Activated naive CD8-positive, alpha-beta T cell (primary cell): ENCODE measurements at regions not wholly inside any gene's neighbourhood (a gene's known extent, or its start where the extent isn't known, plus 50 kb on each side); places are given as distances from the start of the nearest gene placed in this dataset.
"Not testable (repeated sequence)": the region's sequence is repeated elsewhere in the genome, so short reads cannot be mapped to it uniquely, and the experiment has no call there.

ENCODE experiments used
- H3K27ac Mint-ChIP-seq: one replicate; pipeline ENCODE4 v1.8.0; 2021; ENCODE audit warnings: mixed read lengths
- H3K27me3 Mint-ChIP-seq: one replicate; pipeline ENCODE4 v1.8.0; 2021; ENCODE audit warnings: mixed read lengths
- H3K36me3 Mint-ChIP-seq: one replicate; pipeline ENCODE4 v1.8.0; 2021; ENCODE audit warnings: mixed read lengths
- H3K4me1 Mint-ChIP-seq: one replicate; pipeline ENCODE4 v1.8.0; 2021; ENCODE audit warnings: low read depth, mixed read lengths
- H3K4me3 Mint-ChIP-seq: one replicate; pipeline ENCODE4 v1.8.0; 2021; ENCODE audit warnings: mild to moderate bottlenecking, mixed read lengths
- H3K9me3 Mint-ChIP-seq: one replicate; pipeline ENCODE4 v1.8.0; 2021; ENCODE audit warnings: low read depth, mixed read lengths

GRCh38 chr1:232149287-232150201 lies 480.4 kb downstream of the SIPA1L2 start:
- Mint-ChIP-seq H3K36me3 (no peaks in the 10 kb centered on the region), H3K9me3 (no peaks in the 10 kb centered on the region), H3K27me3 (peaks cover 3% of the 10 kb centered on the region), H3K27ac (no peak overlapping the region), H3K4me1 (no peaks in the 10 kb centered on the region), H3K4me3 (no peak overlapping the region)

DNA sequence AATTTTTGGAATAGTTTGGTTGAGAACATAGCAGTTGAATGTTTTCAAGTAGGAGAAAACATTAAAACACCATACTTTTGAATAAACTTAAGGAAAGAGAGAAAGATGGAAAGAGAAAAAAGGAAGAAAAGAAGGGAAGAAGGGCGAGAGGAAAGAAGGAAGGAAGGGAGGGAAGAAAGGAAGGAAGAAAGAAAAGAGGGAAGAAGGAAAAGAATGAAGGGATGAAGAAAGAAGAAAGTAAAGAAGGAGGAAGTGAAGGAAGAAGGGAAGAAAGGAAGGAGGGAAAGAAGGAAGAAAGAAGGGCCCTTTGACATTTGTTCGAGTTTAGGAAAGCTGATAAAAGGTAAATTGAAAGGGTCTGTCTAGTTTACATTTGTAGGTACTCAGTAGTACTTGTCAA lies 482.7 kb downstream of the SIPA1L2 start:
- Mint-ChIP-seq H3K9me3 (no peaks in the 10 kb centered on the region), H3K27me3 (peaks cover 3% of the 10 kb centered on the region), H3K4me1 (no peaks in the 10 kb centered on the region), H3K4me3 (no peak overlapping the region), H3K27ac (no peak overlapping the region), H3K36me3 (no peaks in the 10 kb centered on the region)

DNA sequence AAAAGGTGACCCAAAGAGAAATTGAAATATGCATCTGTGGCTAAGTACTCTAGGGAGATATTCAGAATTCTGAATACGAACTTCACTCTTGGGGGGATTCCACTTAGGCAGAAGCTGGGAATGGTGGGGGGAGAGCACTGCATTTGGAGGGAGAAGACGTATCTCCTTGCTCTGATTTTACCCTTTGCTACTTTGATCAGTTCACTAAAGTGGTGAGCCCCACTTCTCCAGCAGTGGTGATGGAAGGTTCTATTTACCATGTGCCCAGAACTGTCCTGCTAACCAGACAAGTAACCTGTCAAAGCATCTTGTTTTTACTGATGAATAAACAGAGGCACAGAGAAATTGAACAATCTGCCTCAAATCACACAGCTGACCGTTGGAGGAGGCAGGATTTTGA lies 483.4 kb downstream of the SIPA1L2 start:
- Mint-ChIP-seq H3K36me3 (no peaks in the 10 kb centered on the region), H3K4me3 (no peak overlapping the region), H3K27me3 (peaks cover 3% of the 10 kb centered on the region), H3K4me1 (no peaks in the 10 kb centered on the region), H3K27ac (no peak overlapping the region), H3K9me3 (no peaks in the 10 kb centered on the region)

GRCh38 chr1:232145768-232146167 lies 484.2 kb downstream of the SIPA1L2 start:
- Mint-ChIP-seq H3K27me3 (peaks cover 4% of the 10 kb centered on the region), H3K4me1 (no peaks in the 10 kb centered on the region), H3K27ac (no peak overlapping the region), H3K4me3 (no peak overlapping the region), H3K36me3 (no peaks in the 10 kb centered on the region), H3K9me3 (peaks cover 5% of the 10 kb centered on the region)

DNA sequence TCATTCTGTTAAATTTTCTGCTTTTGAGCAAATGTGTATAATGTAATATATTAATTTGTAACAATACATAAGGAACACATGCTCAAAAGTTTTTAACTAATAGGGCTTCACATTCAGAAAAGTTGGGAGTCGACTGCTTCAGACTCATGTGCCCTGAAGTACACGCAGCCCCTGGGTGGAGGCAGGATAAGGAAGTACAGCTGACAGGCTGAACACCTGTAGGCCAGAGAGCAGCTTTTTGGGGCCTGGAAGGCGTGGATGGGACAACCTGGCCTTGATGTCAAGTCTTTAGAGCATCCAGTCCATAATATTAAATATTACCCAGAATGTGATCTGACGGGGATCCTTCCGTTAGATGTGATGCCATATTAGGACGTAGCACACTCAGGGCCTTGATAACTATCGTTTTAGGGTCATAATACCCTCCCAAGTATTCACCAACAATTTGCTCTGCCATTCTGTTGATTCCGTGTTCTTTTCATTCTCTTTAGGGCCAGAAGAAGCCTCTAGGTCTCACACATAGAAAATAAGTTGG lies 485.2 kb downstream of the SIPA1L2 start:
- peaks cover 6% of the 10 kb centered on the region for H3K9me3 Mint-ChIP-seq
- no peaks in the 10 kb centered on the region for H3K4me1 Mint-ChIP-seq
- H3K36me3 Mint-ChIP-seq = no peaks in the 10 kb centered on the region
- no peak overlapping the region for H3K27ac Mint-ChIP-seq
- no peak overlapping the region for H3K4me3 Mint-ChIP-seq
- H3K27me3 Mint-ChIP-seq = peaks cover 5% of the 10 kb centered on the region

GRCh38 chr1:232143315-232143886 lies 486.5 kb downstream of the SIPA1L2 start:
- Mint-ChIP-seq H3K27ac (no peak overlapping the region), H3K4me1 (no peaks in the 10 kb centered on the region), H3K4me3 (no peak overlapping the region), H3K9me3 (peaks cover 6% of the 10 kb centered on the region), H3K36me3 (no peaks in the 10 kb centered on the region), H3K27me3 (peaks cover 6% of the 10 kb centered on the region)

- H3K27ac Mint-ChIP-seq = no peak overlapping the region
- peaks cover 6% of the 10 kb centered on the region for H3K27me3 Mint-ChIP-seq
- no peak overlapping the region for H3K4me3 Mint-ChIP-seq
- H3K36me3 Mint-ChIP-seq = no peaks in the 10 kb centered on the region
- H3K9me3 Mint-ChIP-seq = peaks cover 6% of the 10 kb centered on the region
- H3K4me1 Mint-ChIP-seq = no peaks in the 10 kb centered on the region
Observed at GRCh38 chr1:232142403-232143314, 487.3 kb downstream of the SIPA1L2 start.

- H3K36me3 Mint-ChIP-seq, H3K4me3 Mint-ChIP-seq, H3K9me3 Mint-ChIP-seq, H3K4me1 Mint-ChIP-seq, H3K27me3 Mint-ChIP-seq, H3K27ac Mint-ChIP-seq: not testable (repeated sequence)
Observed at GRCh38 chr1:232141167-232141448, 488.8 kb downstream of the SIPA1L2 start.

DNA sequence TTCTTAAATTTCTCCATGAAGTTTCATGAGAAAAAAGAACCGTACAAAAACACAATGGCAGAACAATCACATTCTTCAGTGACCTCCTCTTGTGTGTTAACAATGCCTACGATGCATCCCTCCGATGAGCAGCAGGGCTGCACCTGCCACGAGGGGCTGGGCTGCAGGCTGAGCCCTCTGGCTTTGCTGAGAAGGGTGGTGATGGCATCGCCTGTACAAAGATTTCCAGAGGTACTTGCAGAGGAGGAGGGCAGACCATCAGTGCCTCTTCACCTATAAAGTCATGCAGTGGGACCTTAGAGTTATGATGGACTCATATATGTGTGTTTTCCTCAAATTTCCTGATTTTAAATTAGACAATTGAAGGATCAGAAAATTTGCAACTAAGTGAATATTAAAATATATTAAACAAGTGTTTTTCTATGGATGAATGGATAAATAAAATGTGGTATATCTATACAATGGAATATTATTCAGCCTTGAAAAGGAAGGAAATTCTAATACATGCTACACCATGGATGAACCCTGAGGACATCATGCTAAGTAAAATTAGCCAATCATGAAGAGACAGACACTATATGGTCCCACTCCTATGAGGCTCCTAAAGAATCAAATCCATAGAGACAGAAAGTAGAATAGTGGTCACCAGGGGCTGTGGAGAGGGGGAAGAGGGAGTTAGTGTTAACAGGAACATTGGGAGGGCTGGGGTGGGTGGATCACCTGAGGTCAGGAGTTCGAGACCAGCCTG lies 489.3 kb downstream of the SIPA1L2 start:
- H3K4me1 Mint-ChIP-seq = no peaks in the 10 kb centered on the region
- H3K4me3 Mint-ChIP-seq = no peak overlapping the region
- peaks cover 6% of the 10 kb centered on the region for H3K9me3 Mint-ChIP-seq
- peaks cover 4% of the 10 kb centered on the region for H3K27me3 Mint-ChIP-seq
- H3K27ac Mint-ChIP-seq = no peak overlapping the region
- H3K36me3 Mint-ChIP-seq = no peaks in the 10 kb centered on the region

DNA sequence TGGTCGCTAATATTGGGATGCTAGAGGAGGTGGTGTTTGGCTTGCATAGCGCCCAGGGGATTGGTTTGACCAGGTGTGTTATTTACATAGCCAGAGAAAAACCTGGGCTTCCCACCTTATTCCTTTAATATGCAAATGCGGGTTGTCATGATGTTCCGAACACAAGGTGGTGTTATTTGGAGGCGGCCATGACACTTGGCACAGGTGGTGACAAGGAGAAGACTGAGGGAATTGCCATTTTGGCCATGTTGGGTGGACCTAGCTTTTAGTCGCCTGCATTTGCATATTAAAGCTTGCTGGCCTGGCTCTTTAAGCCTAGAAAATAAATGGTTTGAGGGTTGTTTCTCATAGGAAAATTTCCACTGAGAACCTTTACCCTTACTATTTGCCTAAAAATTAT lies 490.5 kb downstream of the SIPA1L2 start:
- Mint-ChIP-seq H3K9me3 (peaks cover 6% of the 10 kb centered on the region), H3K27ac (no peak overlapping the region), H3K27me3 (peaks cover 4% of the 10 kb centered on the region), H3K4me3 (no peak overlapping the region), H3K36me3 (no peaks in the 10 kb centered on the region), H3K4me1 (no peaks in the 10 kb centered on the region)

GRCh38 chr1:232138044-232138443 lies 491.9 kb downstream of the SIPA1L2 start:
- H3K9me3 Mint-ChIP-seq = peaks cover 6% of the 10 kb centered on the region

DNA sequence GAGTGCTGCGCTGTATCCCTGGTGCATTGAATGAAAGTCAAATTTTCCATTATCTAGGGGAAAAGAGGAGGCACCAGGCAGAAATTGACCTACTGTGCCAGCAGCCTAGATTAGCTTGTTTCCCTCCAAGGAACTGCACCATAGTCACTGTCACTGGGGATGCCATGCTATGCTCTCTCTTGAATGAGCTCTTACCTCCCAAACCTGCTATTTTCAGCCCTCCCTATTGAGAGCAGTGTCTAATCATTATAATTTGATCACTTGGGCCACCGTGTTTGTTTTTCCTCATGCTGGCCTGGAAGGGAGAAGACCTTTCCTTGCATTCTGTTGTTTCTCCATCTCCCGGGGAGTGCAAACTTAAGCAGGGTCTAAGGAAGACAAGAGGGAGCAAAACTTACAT lies 492.9 kb downstream of the SIPA1L2 start:
- Mint-ChIP-seq H3K4me3 (no peak overlapping the region), H3K27me3 (peaks cover 4% of the 10 kb centered on the region), H3K36me3 (no peaks in the 10 kb centered on the region), H3K4me1 (no peaks in the 10 kb centered on the region), H3K9me3 (peaks cover 6% of the 10 kb centered on the region), H3K27ac (no peak overlapping the region)

More at GRCh38 chr1:232138044-232138443, 491.9 kb downstream of the SIPA1L2 start:
- no peaks in the 10 kb centered on the region for H3K4me1 Mint-ChIP-seq
- no peaks in the 10 kb centered on the region for H3K36me3 Mint-ChIP-seq
- peaks cover 4% of the 10 kb centered on the region for H3K27me3 Mint-ChIP-seq
- no peak overlapping the region for H3K4me3 Mint-ChIP-seq
- no peak overlapping the region for H3K27ac Mint-ChIP-seq

- peaks cover 2% of the 10 kb centered on the region for H3K36me3 Mint-ChIP-seq
- no peaks in the 10 kb centered on the region for H3K4me1 Mint-ChIP-seq
- no peak overlapping the region for H3K27ac Mint-ChIP-seq
- peaks cover 10% of the 10 kb centered on the region for H3K9me3 Mint-ChIP-seq
- H3K4me3 Mint-ChIP-seq = no peak overlapping the region
- H3K27me3 Mint-ChIP-seq = peaks cover 6% of the 10 kb centered on the region
Observed at GRCh38 chr1:232136136-232136535, 493.8 kb downstream of the SIPA1L2 start.

- H3K36me3 Mint-ChIP-seq = peaks cover 4% of the 10 kb centered on the region
- H3K27me3 Mint-ChIP-seq = peaks cover 9% of the 10 kb centered on the region
- peaks cover 7% of the 10 kb centered on the region for H3K9me3 Mint-ChIP-seq
- no peak overlapping the region for H3K4me3 Mint-ChIP-seq
- no peaks in the 10 kb centered on the region for H3K4me1 Mint-ChIP-seq
- no peak overlapping the region for H3K27ac Mint-ChIP-seq
Observed at GRCh38 chr1:232134365-232134764, 495.6 kb downstream of the SIPA1L2 start.
